ENCODE measurements at regions not wholly inside any gene's neighbourhood (a gene's known extent, or its start where the extent isn't known, plus 50 kb on each side); places are given as distances from the start of the nearest gene placed in this dataset.
A peak's percentile ranks its signal among the peaks of the same experiment; 100 is the strongest.

GRCh38 chr11:93089474-93090102 lies 108.2 kb downstream of the SLC36A4 start:
- DNase-seq (ENCODE audit: low spot score in 2 of 2), result peak; percentile 56 to 84
- H3K4me1 ChIP-seq, result peaks cover 12% of the 10 kb centered on the region
- H3K4me3 ChIP-seq, result no peak overlapping the region
- no peaks in the 10 kb centered on the region for H3K36me3 ChIP-seq (replicated peaks)
- in situ Hi-C loops (cut with MboI; ENCODE audit: low sequenced_read_pairs), result loop anchor here (25.0 kb wide), 1 partner anchor 98 kb away; the partner anchor contains the start of gene SLC36A4
- H3K9me3 ChIP-seq, result no peaks in the 10 kb centered on the region
- no peaks in the 10 kb centered on the region for H3K27me3 ChIP-seq (ENCODE audit: low read depth)
